ENCODE measurements at regions not wholly inside any gene's neighbourhood (a gene's known extent, or its start where the extent isn't known, plus 50 kb on each side); places are given as distances from the start of the nearest gene placed in this dataset.

DNA sequence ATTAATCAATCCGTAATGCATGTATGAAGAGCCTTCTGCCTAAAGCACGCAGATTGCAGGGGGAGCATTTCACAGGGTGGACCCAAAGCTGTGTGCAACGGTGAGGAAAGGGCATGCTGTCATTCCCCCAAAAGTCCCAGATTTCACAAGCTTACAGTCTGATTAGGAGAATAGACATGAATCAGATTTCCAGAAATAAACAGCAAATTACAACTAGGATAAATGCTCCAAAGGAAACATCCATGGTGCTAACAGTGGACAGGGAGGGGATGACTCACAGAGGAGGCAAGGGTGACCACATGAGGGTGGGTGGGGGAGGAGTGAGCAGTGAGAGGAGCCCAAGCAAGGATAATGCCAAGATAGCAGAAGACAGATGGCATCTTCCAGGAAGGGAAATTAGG, 258.4 kb upstream of the TAS2R1 start:
- ATAC-seq (no peak), DNase-seq (no peak)
- ChIA-PET POLR2A (no interaction called here), CTCF (no interaction called here)
- H3K4me3 Mint-ChIP-seq: no peak overlapping the region
- H3K9me3 Mint-ChIP-seq (ENCODE audit: insufficient read depth): no peaks in the 10 kb centered on the region
- no peak overlapping the region for H3K27ac Mint-ChIP-seq
- H3K4me1 Mint-ChIP-seq (ENCODE audit: low read depth): no peaks in the 10 kb centered on the region
- H3K36me3 Mint-ChIP-seq (ENCODE audit: low read depth): no peaks in the 10 kb centered on the region
- no peaks in the 10 kb centered on the region for H3K27me3 Mint-ChIP-seq (ENCODE audit: low read depth)

DNA sequence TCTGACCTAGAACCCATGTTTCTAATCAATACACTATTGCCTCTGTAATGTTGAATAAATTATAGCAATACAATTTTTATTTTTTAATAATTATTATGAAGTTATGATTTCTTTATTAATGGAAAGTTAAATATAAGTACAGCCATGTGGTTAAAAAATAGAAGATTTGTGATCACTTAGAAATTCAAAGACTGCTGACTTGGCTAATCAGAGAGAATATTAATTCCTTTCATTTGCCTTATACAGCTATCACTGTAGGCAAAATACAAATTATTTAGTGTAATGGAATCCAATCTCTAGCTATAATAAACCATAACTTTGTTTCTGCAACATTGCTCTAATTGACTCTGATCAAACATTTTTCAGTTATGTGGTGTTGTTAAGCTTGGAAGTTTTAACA, 255.0 kb upstream of the TAS2R1 start:
- ChIA-PET POLR2A (no interaction called here), CTCF (no interaction called here)
- ATAC-seq (no peak), DNase-seq (no peak)
- Mint-ChIP-seq H3K36me3 (ENCODE audit: low read depth) (no peaks in the 10 kb centered on the region), H3K4me3 (no peak overlapping the region), H3K4me1 (ENCODE audit: low read depth) (no peaks in the 10 kb centered on the region), H3K27ac (no peak overlapping the region), H3K9me3 (ENCODE audit: insufficient read depth) (no peaks in the 10 kb centered on the region), H3K27me3 (ENCODE audit: low read depth) (no peaks in the 10 kb centered on the region)

DNA sequence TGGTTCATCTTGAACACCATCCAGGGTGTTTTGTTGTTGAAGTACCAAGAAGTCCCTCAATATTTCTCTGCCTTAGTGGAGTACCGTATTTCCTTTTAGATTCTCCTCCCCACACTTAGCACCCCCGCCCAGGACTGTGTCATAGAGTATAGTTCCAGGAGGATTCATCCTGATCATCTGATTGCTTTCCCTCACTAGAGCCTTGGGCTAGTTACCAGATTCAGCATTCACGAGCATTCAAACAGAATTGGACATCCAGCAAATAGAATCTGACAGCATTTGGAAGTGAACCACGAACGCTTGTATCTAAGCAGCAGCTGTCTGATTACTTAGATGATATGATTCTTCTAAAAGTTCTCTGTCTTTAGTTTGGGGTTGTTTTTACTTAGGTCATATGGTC, 248.1 kb upstream of the TAS2R1 start:
- DNase-seq (no peak), ATAC-seq (no peak)
- POLR2A ChIA-PET: no interaction called here
- Mint-ChIP-seq H3K27me3 (ENCODE audit: low read depth) (no peaks in the 10 kb centered on the region), H3K27ac (no peak overlapping the region), H3K4me3 (no peak overlapping the region), H3K36me3 (ENCODE audit: low read depth) (no peaks in the 10 kb centered on the region), H3K9me3 (ENCODE audit: insufficient read depth) (no peaks in the 10 kb centered on the region), H3K4me1 (ENCODE audit: low read depth) (no peaks in the 10 kb centered on the region)
- CTCF ChIA-PET: no interaction called here

DNA sequence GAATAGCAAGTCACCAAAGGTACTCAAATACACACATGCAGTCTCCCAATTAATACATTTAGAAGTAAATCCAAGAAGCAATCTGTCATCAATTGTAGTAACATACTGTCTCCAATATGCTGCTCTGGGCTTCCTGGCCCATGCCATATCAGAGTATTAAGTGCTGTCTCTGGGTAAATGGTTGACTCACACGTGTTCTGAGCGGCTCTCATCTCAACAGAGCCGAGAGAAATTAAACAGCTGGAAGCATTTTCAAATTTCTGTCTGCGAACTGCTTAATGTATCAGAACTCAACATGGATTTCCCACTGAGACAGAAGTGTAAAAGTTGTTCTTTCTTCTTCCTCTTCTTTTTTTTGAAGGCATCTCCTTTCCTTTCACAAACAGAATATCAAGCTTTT, 247.3 kb upstream of the TAS2R1 start:
- Mint-ChIP-seq H3K4me3 (no peak overlapping the region), H3K27ac (no peak overlapping the region), H3K27me3 (ENCODE audit: low read depth) (no peaks in the 10 kb centered on the region), H3K36me3 (ENCODE audit: low read depth) (no peaks in the 10 kb centered on the region), H3K4me1 (ENCODE audit: low read depth) (no peaks in the 10 kb centered on the region), H3K9me3 (ENCODE audit: insufficient read depth) (no peaks in the 10 kb centered on the region)
- ChIA-PET CTCF (no interaction called here), POLR2A (no interaction called here)
- ATAC-seq: no peak
- no peak for DNase-seq

DNA sequence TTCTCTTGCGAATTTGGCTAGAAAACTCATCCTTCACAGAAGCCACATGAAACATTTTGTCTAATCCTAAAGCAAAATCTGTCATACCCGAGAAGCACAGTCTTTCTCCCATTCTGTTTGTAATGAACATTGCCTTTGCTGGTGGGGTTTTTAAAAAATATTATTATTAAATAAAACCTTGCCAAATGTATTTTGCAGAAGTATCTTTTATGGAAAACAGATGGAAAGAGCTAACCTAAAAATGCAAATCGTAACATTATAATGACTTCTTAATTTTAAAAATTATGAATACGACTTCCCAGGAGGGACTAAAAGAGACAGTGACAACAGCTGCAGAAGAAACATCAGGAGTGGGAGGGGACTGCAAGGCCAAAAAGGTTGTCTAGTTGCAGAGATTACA, 246.3 kb upstream of the TAS2R1 start:
- Mint-ChIP-seq H3K36me3 (ENCODE audit: low read depth) (no peaks in the 10 kb centered on the region), H3K4me1 (ENCODE audit: low read depth) (no peaks in the 10 kb centered on the region), H3K4me3 (no peak overlapping the region), H3K27ac (no peak overlapping the region), H3K27me3 (ENCODE audit: low read depth) (no peaks in the 10 kb centered on the region), H3K9me3 (ENCODE audit: insufficient read depth) (no peaks in the 10 kb centered on the region)
- ATAC-seq: no peak
- DNase-seq: no peak
- POLR2A ChIA-PET: no interaction called here
- CTCF ChIA-PET: no interaction called here

DNA sequence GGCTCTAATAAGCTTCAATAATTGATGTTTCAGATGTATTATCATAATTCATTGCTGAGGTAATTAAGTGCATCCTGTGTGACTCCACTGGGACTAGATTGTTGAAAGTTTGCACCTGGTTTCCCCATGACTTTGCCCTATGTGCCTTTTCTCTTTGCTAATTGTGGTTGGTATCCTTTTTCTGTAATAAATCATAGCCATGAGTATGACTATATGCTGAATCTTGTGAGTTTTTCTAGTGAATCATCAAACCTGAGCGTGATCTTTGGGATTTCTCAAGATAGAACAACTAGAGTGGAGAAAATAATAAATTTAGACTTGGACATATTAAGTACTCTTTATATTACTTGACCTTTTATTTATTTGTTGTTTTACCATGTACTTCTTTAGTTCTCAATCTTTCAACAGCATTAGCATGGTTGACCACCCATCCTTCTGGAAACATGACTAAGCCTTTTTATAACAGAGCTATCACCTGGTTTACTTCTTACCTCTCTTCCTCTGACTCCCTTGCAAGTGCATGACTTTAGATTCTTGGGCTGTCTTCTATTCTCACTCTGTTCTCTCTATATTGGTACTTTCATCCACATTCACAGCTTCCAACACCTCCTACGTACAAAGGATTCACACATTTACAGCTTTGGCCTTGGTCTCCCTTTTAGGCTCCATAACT, 239.6 kb upstream of the TAS2R1 start:
- H3K4me3 Mint-ChIP-seq: no peak overlapping the region
- no peaks in the 10 kb centered on the region for H3K4me1 Mint-ChIP-seq (ENCODE audit: low read depth)
- H3K27ac Mint-ChIP-seq: no peak overlapping the region
- POLR2A ChIA-PET: no interaction called here
- no peak for ATAC-seq
- CTCF ChIA-PET: no interaction called here
- no peak for DNase-seq
- H3K9me3 Mint-ChIP-seq (ENCODE audit: insufficient read depth): peaks cover 23% of the 10 kb centered on the region
- H3K27me3 Mint-ChIP-seq (ENCODE audit: low read depth): no peaks in the 10 kb centered on the region
- no peaks in the 10 kb centered on the region for H3K36me3 Mint-ChIP-seq (ENCODE audit: low read depth)

DNA sequence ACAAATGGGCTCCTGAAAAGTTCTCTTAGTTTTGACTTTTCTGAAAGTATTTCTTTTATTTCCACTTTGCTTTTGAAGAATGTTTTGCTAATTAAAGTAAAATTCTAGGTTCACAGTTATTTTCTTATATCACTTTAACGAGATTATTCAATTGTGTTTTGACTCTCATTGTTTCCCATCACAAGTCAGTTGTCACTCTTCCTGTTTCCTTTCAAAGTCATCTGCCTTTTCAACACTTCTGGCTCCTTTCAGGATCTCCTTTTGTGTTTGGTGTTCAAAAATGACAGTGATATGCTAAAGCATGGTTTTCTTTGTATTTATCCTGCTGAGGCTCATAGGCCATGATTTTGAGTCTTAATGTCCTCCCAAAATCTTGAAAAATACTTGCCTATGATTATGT, 235.4 kb upstream of the TAS2R1 start:
- H3K27ac Mint-ChIP-seq: no peak overlapping the region
- ATAC-seq (no peak), DNase-seq (no peak)
- no peaks in the 10 kb centered on the region for H3K36me3 Mint-ChIP-seq (ENCODE audit: low read depth)
- peaks cover 23% of the 10 kb centered on the region for H3K9me3 Mint-ChIP-seq (ENCODE audit: insufficient read depth)
- H3K4me3 Mint-ChIP-seq: no peak overlapping the region
- no peaks in the 10 kb centered on the region for H3K4me1 Mint-ChIP-seq (ENCODE audit: low read depth)
- no peaks in the 10 kb centered on the region for H3K27me3 Mint-ChIP-seq (ENCODE audit: low read depth)
- CTCF ChIA-PET: no interaction called here
- POLR2A ChIA-PET: no interaction called here

DNA sequence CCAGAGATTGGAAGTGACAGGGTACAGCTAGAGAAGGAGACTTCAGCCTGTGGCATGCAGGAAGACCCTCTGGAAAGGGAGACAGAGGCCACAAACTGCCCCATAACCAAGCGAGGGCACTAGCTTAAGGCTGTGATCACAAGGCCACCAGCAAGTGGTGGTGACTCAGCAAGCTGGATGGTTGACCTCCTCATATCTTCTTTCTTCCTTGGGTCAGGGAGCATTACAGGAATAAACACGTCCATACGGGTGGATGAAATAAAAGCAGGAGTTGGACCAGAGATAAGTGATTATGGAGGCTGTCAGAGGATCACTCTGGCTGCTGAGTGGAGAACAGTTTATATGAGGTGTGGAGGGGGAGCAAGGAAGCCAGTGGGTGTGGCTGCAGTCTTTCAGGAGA, 234.6 kb upstream of the TAS2R1 start:
- H3K4me1 Mint-ChIP-seq (ENCODE audit: low read depth): no peaks in the 10 kb centered on the region
- no peak overlapping the region for H3K27ac Mint-ChIP-seq
- ATAC-seq (no peak), DNase-seq (no peak)
- CTCF ChIA-PET: no interaction called here
- H3K4me3 Mint-ChIP-seq: no peak overlapping the region
- H3K27me3 Mint-ChIP-seq (ENCODE audit: low read depth): no peaks in the 10 kb centered on the region
- POLR2A ChIA-PET: no interaction called here
- H3K36me3 Mint-ChIP-seq (ENCODE audit: low read depth): no peaks in the 10 kb centered on the region
- peaks cover 23% of the 10 kb centered on the region for H3K9me3 Mint-ChIP-seq (ENCODE audit: insufficient read depth)

DNA sequence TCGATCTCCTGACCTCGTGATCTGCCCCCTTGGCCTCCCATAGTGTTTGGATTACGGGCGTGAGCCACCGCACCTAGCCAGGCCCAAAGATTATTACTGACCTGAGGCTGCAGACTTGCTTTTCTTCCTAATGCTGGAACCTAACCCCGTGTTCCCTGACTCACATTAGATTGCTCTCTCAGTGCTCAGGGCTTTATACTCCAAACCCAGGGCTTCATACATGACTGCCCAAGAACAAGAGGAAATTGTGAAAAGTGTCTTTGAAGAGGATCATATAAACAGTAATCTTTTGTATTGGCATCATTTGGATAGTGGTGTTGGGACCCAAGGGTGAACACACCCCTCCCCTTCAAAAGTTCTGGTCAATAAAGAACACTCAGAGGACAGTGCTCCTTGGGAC, 233.3 kb upstream of the TAS2R1 start:
- Mint-ChIP-seq H3K9me3 (ENCODE audit: insufficient read depth) (peaks cover 23% of the 10 kb centered on the region), H3K27me3 (ENCODE audit: low read depth) (no peaks in the 10 kb centered on the region), H3K4me3 (no peak overlapping the region), H3K36me3 (ENCODE audit: low read depth) (no peaks in the 10 kb centered on the region), H3K4me1 (ENCODE audit: low read depth) (no peaks in the 10 kb centered on the region), H3K27ac (no peak overlapping the region)
- DNase-seq (no peak), ATAC-seq (no peak)
- POLR2A ChIA-PET: no interaction called here
- CTCF ChIA-PET: no interaction called here

DNA sequence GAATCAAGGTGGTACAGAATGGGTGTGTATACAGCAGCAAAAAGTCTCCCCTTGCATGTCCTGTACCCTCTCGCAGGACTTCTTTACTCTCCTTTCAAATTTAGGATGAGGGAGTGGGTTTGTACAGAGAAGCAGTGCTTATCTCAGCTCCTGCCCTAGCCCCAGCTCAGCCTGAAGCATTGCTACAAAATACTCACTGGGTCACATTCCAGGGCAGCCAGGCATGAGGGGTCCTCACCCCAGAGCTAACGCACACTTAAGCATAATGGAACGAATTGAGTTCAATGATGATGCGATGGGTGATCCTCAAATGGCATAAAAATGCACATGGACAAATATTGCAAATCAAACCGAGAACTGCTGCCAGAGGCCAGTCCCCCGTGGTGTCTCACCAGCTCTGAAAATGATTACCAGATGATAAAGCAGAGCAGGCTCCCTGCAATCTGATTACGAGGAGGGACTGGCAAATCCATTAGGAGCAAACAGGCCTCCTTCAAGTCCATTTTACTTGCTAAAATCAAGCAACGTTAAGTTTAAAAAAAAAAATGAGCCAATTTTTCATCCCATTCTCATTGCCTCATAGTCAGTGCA, 231.6 kb upstream of the TAS2R1 start:
- ChIA-PET CTCF (no interaction called here), POLR2A (no interaction called here)
- Mint-ChIP-seq H3K4me1 (ENCODE audit: low read depth) (no peaks in the 10 kb centered on the region), H3K9me3 (ENCODE audit: insufficient read depth) (peaks cover 19% of the 10 kb centered on the region), H3K4me3 (no peak overlapping the region), H3K36me3 (ENCODE audit: low read depth) (no peaks in the 10 kb centered on the region), H3K27ac (no peak overlapping the region), H3K27me3 (ENCODE audit: low read depth) (no peaks in the 10 kb centered on the region)
- ATAC-seq (no peak), DNase-seq (no peak)

DNA sequence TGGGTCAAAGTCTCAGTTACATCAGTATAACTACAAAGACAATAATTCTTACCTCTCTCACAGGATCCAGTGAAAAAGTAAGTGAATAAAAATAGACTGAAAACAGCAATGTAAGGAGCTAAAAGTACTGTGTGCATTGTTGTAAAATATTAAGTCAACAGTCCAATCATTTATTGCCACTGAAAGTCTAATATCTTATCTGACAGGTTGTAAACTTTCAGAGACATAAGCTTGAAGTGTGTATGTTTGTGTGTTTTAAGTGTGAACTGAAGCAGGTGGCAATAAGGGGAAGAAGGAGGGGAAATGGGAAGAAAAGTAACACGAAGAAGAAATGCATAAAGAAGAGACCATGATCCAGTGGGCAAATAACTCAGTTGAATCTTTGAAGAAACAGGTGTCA, 229.7 kb upstream of the TAS2R1 start:
- ATAC-seq: no peak
- H3K4me3 Mint-ChIP-seq: no peak overlapping the region
- ChIA-PET POLR2A (no interaction called here), CTCF (no interaction called here)
- H3K27ac Mint-ChIP-seq: no peak overlapping the region
- DNase-seq: no peak
- no peaks in the 10 kb centered on the region for H3K27me3 Mint-ChIP-seq (ENCODE audit: low read depth)
- H3K4me1 Mint-ChIP-seq (ENCODE audit: low read depth): no peaks in the 10 kb centered on the region
- H3K9me3 Mint-ChIP-seq (ENCODE audit: insufficient read depth): peaks cover 1% of the 10 kb centered on the region
- H3K36me3 Mint-ChIP-seq (ENCODE audit: low read depth): no peaks in the 10 kb centered on the region

DNA sequence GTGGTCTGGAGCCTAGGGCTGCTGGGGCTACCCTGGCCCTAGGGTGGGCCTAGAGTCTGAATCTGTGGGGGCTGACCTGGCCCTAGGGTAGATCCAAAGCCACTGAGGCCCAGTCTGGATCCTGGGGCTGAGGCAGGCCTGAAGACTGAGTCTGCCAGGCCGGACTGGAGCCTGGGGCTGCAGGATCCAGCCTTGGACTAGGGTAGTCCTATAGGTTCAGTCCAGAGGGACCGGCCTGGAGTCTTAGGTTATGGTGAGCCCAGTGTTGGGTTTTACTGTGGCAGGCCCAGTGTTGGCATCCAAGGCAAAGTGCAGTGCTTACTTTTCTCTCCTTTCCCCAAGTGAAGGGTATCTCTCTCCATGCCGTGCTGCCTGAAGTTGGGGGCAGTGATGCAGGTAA, 227.9 kb upstream of the TAS2R1 start:
- ChIA-PET POLR2A (no interaction called here), CTCF (no interaction called here)
- H3K4me3 Mint-ChIP-seq: no peak overlapping the region
- no peak for DNase-seq
- no peak for ATAC-seq
- H3K27me3 Mint-ChIP-seq (ENCODE audit: low read depth): no peaks in the 10 kb centered on the region
- no peaks in the 10 kb centered on the region for H3K9me3 Mint-ChIP-seq (ENCODE audit: insufficient read depth)
- no peaks in the 10 kb centered on the region for H3K36me3 Mint-ChIP-seq (ENCODE audit: low read depth)
- no peaks in the 10 kb centered on the region for H3K4me1 Mint-ChIP-seq (ENCODE audit: low read depth)
- no peak overlapping the region for H3K27ac Mint-ChIP-seq

DNA sequence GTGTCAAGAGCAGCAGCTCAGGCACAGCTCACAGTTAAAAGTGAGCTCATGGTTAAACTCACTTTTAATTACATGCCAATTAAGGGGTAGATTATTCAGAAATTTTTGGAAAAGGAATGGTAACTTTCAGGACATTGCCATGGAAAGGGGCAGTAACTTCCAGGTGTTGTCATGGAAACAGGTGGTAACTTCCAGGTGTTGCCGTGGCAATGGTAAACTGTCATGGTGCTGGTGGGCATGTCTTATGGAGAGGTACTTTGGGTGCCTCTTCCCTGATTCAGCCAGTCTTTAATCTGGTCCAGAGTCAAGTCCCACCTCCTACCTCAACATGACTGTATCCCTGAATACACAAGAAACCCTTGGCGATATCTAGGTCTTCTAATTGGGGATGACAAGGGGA, 223.2 kb upstream of the TAS2R1 start:
- H3K27me3 Mint-ChIP-seq (ENCODE audit: low read depth): no peaks in the 10 kb centered on the region
- CTCF ChIA-PET: no interaction called here

More for the DNA sequence above, 223.2 kb upstream of the TAS2R1 start:
- ATAC-seq (no peak), DNase-seq (no peak)
- POLR2A ChIA-PET: no interaction called here
- Mint-ChIP-seq H3K4me3 (no peak overlapping the region), H3K4me1 (ENCODE audit: low read depth) (no peaks in the 10 kb centered on the region), H3K36me3 (ENCODE audit: low read depth) (no peaks in the 10 kb centered on the region), H3K27ac (no peak overlapping the region), H3K9me3 (ENCODE audit: insufficient read depth) (no peaks in the 10 kb centered on the region)
